ENCODE measurements at regions not wholly inside any gene's neighbourhood (a gene's known extent, or its start where the extent isn't known, plus 50 kb on each side); places are given as distances from the start of the nearest gene placed in this dataset.
A peak's percentile ranks its signal among the peaks of the same experiment; 100 is the strongest.
"Not testable (repeated sequence)": the region's sequence is repeated elsewhere in the genome, so short reads cannot be mapped to it uniquely, and the experiment has no call there.

DNA sequence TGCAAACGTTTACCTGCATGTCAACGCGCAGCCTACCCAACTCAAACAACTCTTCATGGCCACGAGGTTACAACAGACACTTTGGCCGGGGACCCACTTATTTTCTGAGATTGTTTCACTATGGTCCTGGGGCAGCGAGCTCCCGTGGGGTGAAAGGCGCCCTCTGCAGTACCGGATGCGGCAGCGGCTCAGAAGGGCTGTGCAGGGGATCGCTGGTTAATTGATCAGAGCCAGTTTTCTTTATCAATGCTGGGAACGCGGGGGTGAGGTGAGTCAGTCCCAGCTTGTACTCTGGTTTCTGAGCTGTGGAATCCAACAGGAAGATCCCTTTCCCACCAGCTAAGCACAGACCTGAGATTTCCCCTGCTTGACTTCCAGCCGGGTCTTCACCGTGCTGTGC, 366.5 kb upstream of the KLF6 start:
- no peak for DNase-seq (ENCODE audit: low spot score)

DNA sequence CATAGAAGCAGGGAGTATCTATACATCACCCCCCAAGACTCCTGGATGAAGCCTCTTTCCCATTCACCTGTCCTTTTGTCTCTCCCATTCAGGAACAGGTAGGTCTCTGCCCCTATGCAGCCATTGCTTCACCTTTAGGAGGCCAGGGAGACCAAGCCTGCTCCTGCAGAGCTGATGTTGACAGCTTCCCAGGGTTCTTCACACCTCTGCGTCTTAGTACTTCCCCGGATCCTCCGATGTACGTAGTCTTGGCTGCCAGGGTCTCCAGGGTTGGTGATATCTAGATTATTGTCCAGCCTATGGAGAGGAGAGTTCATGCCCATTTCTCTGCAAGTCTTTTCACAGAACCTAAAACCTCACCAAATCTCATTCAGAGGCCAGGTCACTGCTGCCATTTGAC, 365.7 kb upstream of the KLF6 start:
- no peak for DNase-seq (ENCODE audit: low spot score)

DNA sequence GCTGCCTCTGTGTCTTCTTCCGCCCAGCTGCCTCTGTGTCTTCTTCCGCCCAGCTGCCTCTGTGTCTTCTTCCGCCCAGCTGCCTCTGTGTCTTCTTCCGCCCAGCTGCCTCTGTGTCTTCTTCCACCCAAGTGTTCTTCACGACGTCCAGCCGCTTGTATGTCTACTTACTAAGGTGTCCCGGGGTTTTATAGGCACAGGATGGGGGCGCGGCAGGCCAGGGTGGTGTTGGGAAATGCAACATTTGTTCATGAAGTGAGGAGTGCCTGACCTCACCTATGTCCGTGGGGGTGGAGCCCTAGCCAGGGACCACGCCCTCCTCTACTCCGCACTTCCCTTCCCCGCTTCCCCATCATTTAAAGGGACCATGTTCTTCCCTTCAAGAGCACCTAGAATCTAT, 364.5 kb upstream of the KLF6 start:
- DNase-seq (ENCODE audit: low spot score) = not testable (repeated sequence)

DNA sequence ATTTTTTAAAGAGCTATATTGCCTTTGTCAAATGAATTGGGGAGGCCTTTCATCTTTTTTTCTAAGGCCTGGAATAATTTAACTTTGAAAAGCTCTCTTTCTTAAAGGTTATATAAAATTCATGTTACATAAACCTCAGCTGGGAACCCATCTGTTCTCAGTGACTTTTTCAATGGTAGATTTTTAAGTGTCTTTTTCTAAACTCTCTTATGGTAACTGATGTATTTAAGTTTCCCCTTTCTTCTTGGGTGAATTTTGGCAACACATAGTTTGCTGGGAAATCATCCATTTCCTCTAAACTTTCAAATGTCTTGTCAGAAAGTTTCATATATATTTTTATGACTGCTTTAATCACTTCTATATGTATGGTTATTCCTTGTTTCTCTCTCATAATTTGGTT, 362.2 kb upstream of the KLF6 start:
- no peak for DNase-seq (ENCODE audit: low spot score)

DNA sequence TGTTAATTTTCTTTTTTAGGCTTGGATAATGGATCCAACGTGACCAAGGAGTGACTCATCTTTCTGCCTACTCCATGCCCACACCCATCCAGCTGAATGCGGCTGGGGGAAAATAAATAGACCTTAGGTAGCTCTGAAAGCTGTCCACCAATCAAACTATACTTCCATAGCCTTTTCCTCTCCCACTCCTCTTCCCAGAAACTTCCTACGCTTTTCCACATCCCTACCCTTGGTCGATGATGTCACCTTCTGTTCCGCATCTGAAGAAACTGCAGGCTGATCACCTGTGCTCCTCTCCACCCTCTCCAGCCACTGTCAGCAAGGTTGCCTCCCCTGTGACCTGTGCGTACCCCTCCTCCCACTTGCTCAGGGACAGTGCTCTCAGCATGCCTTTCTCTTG, 359.8 kb upstream of the KLF6 start:
- DNase-seq (ENCODE audit: low spot score) = no peak

DNA sequence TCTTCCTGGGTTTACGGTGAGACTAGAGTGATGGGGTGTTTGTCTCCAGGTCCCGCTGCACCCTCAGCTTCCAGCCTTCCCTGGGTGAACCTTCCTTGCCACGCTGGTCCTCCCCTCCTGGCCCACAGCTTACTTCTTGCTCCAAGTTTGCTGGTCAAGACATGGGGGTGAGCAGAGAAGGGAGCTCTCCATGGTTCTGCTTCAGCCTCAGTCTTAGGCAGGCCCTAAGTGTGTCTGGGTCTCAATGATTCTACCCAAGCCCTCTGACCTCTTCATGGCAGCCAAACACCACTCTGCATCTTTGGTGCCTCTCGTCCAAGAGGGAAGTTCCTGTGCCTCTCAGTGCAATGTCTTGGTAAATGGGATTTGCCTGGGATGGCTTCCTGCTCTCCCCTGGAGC, 356.5 kb upstream of the KLF6 start:
- DNase-seq (ENCODE audit: low spot score) = no peak

DNA sequence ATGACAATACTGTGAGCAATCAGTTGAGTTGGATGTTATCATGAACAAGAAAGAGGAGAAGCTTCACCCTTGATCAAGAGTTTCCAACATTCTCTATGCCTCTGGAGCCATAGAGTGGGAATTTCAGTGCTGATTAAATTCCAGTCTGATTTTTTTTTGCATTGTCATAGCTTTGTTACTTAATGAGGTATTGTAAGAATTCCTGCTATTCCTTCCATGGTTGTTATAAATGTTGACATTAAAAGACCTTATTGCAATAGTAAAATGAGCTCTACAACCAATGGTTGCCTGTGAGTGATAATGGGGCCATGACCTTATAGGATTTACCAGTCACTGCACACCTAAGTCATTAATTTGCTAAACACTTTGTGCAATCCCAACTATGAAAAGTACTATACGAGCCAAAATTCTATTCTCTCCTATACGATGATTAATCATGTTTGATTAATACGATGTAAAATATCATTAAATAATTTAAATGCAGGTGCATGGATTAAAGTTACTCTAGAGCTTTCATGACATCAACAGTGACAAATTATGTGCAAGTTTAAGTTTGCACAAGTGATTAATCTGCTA, 353.2 kb upstream of the KLF6 start:
- no peak for DNase-seq (ENCODE audit: low spot score)

DNA sequence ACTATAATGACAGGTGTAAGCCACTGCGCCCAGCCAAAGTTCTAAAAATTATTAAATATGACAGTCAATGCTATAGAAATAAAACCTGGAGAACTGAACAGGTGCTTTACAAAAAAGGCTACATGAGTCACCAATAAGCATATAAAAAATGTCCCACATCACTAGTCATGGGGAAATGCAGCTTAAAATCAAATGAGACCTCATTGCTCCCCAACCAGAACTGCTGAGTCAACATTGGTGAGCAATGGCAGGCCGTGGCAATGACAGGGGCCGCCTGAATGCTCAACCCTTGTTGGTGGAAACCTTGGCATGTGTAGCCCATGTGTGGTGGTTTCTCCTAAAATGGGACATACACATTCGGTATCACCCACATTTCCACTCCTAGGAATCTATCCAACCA, 352.3 kb upstream of the KLF6 start:
- no peak for DNase-seq (ENCODE audit: low spot score)

DNA sequence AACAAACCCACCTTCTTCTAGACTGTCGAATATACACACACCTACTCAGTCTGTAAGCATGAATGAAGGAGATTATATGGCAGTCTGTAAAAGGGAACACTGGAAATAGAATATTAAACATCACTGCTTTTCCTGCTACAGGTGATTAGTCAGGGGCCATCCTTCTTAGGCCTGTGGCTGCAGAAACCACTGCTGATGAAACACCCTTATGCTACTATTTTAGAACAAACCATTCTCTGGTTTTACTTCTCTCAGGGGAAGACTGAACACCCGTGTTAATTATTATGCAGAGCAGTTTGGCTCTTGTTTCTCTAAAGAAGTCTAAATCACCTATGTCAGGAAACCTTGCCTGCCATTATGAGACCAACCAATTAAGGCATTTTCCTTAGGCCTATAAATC, 351.1 kb upstream of the KLF6 start:
- peak; percentile 18 for DNase-seq (ENCODE audit: low spot score)

DNA sequence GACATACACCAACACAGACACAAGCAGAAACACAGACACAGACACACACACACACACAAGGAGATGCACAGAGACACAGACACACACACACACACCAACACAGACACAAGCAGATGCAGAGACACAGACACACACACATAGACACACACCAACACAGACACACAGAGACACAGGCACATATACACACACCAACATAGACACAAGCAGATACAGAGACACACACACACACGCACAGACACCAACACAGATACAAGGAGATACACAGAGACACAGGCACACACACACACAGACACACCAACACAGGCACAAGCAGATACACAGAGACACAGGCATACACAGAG, 347.2 kb upstream of the KLF6 start:
- DNase-seq (ENCODE audit: low spot score) = no peak

DNA sequence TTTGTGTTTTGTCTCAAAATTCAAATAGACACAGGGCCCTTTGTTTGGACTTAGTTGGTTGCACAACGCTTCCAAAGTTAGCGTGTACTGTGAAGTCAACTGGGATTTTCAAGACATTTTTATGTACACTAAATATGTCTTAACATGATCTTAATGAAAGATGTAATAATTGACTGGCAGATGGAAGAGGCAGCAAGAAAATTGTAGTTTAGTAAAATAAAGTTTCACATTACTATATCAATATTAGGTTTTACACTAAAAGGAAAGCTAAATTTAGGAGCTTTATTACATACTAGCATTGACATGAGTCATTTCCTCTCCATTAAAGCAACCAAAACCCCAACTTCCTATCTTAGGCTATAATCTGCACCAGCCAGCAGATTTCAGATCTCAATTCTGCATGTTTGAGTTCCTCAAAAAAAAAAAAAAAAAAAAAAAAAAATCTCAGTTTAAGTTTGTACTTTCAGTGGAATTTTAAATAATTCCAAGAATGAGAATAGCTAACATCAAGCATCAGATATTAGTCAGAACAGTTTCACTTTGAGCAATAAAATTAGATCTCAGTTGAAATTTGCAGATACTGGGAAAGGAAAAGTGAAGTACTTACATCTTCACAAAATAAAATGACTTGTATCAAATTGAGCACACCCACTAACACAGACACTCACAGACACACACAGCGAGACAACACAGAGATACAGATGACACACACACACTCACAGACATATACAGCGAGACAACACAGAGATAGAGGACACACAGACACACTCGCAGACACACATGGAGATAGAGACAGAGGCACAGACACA, 346.6 kb upstream of the KLF6 start:
- DNase-seq (ENCODE audit: low spot score) = peak; percentile 88

DNA sequence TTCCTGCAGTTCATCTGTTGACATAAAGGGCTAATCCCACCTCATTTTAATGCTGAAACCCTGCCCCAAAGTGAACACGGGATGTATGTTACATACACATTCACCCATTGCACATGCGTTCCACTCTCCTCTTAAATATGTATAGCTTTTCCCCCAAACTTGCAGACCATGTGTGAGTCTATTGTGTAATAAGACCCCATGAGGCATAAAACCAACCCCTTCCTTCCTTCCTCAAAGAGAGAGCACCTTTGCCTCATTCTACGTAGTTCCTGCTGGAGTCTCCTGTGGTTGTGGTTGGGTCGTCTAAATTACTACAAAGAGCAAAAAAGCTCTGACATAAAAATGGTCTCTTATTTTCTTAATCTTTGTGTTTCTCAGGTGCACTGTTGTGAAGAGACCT, 345.7 kb upstream of the KLF6 start:
- peak; percentile 25 for DNase-seq (ENCODE audit: low spot score)

DNA sequence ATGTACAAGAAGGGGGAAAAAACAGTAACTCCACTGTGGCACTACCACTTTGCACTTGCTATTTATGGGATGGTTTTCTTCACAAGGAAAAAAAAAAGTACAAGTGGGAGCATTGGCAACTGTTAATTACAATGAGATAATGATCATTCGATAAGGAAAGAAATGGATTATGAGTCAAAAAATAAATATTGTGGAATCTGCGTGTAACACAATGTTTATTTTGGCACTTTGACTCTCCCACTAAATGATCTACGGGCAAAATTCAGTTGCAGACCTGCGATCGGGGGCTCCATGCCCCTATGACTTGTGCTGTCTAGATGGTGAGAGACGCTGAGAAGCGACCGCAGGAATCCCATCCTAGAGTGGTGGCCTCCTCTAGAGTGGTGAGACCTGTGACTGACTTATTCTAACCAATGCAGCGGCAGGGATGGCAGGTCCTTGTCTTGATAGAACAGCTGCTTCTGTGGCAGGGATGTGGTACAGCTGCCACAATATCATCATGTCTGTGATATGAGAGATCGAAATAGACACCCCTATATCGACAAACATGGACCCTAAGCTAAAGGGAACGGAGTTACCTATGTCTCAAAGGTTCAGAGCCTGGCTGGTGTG, 345.0 kb upstream of the KLF6 start:
- no peak for DNase-seq (ENCODE audit: low spot score)

DNA sequence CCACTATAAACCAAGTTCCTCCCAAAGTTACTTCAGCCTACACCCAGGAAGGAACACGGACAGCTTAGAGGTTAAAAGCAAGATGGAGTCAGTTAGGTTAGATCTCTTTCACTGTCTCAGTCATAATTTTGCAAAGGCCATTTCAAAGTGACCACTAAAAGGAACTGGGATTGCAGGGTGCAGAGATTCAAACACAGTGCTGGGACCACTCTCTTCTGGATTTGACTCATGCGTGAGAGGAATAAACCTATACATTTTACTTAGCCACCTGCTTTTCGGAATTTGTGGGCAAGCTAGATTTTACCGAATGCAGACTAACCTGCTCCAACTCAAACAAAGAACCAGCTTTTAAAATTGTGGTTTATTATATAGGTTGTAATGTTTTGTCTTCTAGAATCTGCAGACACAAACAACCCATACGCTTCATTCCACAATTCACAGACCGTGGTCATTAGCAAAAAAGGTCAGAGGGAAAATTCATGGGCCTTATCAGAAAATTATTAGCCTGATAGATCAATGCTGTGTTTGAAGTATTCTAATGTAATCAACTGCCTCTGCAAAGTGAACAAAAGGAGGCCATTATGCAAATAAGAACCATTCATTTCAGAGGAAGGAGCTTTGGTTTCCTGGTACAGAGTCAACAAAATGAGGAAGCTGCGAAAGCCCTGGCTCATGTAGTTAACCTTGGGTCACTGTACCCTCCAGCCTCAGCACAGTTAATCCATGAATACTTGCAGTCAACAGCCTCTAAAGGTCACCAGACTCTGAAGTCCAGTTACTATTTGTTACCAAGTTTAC, 342.7 kb upstream of the KLF6 start:
- DNase-seq (ENCODE audit: low spot score) = peak; percentile 60

DNA sequence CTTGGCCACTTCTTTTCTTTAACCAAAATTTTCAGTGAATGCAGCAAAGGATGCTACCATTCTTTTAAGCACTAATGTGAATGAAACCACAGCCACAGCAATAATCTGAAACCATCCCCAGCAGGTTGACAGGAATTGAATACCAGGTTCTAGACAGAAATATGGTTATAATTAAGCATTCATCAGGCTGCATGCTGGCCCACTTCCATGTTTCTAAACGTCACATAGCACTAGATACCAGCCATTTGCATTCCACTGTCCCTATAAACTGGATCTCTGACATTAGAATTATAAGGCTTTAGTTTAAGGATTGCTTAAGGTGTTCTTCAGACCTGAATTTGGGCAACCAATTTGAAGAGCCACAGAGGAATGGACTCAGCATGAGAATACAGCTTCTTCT, 340.8 kb upstream of the KLF6 start:
- no peak for DNase-seq (ENCODE audit: low spot score)

DNA sequence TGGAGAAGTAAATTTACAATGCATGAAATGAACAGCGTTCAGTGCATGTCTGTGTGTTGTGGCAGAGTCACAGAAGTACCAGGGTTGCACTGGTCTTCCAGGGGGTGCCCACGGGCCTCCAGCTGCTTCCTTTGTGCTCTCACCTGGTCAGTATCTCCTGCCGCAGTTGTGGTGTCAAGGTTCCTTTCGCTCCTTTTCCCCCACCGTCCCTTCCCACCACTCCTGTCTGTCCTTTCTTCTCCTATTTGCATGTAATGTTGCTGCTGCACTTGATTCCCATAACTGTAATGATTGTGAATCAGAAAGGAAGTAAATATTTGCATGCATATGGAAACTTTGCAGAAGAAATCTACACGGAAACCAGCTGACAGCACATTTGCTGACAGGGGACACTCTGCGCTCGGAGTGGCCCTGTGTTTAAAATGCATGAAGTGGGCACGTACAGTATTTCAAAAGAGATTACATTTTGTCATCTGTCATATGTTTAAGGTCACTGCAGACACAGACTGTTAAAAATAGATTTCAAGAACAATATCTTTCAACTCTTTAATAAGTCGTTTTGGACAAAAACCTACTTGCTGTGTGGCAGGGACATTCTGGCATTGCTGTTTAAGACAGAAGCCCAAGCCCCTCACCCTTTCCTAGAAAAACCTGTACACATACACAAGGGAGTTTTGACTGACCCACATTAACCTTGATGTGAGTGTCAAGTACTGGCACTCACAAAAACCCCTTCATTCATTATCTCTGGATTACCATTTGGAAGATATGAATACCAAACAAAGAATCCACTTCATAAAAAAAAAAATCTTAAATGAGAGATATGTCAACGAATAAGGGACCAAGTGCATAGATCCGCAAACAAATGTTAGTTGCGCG, 336.7 kb upstream of the KLF6 start:
- peak; percentile 10 for DNase-seq (ENCODE audit: low spot score)

DNA sequence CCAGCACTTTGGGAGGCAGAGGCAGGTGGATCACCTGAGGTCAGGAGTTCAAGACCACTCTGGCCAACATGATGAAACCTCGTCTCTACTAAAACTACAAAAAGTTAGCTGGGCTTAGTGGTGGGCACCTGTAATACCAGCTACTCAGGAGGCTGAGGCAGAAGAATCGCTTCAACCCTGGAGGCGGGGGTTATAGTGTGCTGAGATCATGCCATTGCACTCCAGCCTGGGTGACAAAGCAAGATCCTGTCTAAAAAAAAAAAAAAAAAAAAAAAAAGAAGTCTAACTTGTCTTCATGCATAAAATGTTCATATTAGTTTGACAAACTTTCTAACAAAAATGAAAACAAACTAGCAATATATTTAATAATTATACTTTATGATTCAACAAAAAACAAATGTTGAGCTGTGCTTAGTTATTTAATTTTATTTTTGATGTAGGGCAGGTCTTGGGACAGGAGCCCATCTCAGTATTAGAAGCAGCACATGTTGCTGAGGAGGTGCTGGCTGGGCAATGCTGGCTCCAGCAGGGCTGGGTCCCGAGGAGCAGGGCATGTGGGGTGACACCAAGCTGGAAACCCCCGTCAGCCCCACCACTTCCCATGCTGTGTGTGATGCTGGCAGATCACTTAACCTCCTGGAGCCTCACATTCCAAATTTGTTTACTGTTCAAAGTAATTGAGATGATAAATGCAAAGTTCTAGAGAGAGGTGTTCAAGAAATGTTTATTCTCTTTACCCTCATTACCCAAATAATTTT, 335.3 kb upstream of the KLF6 start:
- DNase-seq (ENCODE audit: low spot score) = peak; percentile 36

DNA sequence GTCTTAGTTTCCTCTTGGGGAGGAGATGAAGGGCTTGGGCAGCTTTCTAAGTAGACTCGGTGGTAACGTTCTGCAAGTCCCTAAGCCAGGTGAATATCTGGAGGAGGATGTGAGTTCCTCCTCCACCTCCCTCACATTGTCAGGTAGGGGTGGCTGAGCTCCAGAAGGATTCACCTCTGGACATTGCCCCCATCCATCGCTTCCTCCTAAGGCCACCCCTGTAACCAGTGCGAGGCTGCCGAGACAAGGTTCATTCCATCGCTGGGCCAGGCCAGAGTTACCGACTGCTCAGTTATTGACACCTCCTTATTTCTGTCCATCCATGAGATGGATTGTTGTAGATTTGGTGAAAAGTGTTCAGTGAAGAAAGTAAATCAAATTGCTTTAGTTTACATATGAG, 334.1 kb upstream of the KLF6 start:
- DNase-seq (ENCODE audit: low spot score) = no peak

DNA sequence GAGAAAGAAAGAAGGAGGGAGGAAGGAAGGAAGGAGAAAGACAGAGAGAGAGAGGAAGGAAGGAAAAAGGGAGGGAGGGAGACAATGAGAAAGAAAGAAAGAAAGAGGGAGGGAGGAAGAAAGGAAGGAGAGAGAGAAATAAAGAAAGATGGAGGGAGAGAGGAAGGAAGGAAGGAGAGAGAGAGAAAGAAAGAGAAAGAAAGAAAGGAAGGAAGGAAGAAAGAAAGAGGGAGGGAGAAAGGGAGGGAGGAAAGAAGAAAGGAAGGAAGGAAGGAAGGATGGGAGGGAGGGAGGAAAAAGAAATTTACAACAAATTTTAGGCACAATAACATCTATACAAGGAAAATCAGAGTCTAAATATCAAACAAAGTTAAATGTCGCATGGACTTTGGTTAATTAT, 332.6 kb upstream of the KLF6 start:
- no peak for DNase-seq (ENCODE audit: low spot score)

DNA sequence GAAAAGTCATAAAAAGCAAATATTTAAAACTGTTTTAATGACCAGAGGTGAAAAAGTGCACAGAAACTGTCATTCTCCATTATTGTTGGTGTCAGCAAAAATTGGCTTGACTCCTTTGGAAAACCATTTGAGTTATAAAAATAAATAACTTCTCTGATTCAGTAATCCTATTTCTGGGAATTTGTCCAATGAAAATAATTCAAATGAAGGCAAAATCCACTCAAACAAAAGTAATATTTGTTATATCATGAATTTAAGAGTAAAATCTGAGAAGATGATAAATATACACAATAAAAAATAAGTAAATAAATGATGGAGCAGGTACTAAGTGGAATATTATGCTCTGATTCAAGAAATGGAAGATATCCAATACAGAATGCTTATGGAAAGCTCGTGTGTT, 326.6 kb upstream of the KLF6 start:
- DNase-seq (ENCODE audit: low spot score) = no peak

DNA sequence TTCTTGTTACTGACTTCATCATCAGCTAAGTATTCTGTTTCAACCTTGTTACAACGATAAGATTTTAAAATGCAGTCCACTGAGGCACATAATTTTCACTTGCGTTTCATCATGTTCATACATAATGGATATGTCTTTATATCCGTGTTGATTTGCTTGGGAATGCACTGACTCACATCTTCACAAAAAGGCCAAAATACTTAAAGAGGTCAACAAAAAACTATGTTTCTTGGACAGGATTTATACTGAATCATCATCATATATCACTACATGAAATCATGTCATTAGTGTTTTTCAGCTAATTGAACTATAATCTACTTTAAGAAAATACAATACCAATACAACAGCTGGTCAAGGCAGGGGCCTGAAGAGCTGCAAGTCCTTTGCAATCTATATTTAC, 324.5 kb upstream of the KLF6 start:
- DNase-seq (ENCODE audit: low spot score) = no peak
